HL-60 (cell line): ENCODE measurements at regions not wholly inside any gene's neighbourhood (a gene's known extent, or its start where the extent isn't known, plus 50 kb on each side); places are given as distances from the start of the nearest gene placed in this dataset.

Experiments
- DNase-seq, 2 experiments: peaks; one replicate each; pipeline ENCODE4 v3.0.0-alpha.2; 2010 to 2020; ENCODE audit warnings: low read depth in 1 of 2, low spot score in 1 of 2
- H3K27ac ChIP-seq: fragments of 250-450 bp; sonication (Bioruptor Pico); replicated peaks from 2 replicates; pipeline ENCODE4 v1.5.1; 2020; ENCODE audit warnings: mild to moderate bottlenecking, moderate library complexity
- H3K27me3 ChIP-seq: fragments of 250-450 bp; sonication (Bioruptor Pico); 2 replicates; pipeline ENCODE4 v1.5.1; 2021; ENCODE audit warnings: mild to moderate bottlenecking, moderate library complexity; ENCODE audit not compliant: insufficient read depth, poor library complexity, severe bottlenecking
- H3K4me3 ChIP-seq: replicated peaks from 2 replicates; pipeline ENCODE4 v1.5.1; 2011; ENCODE audit warnings: mild to moderate bottlenecking, control low read depth, low read length; ENCODE audit not compliant: insufficient read depth
- CTCF ChIP-seq: IDR thresholded peaks from one replicate; pipeline ENCODE4 v1.5.1; 2011; ENCODE audit warnings: low read length, control low read depth, inconsistent platforms; ENCODE audit not compliant: insufficient read depth
- GABPA ChIP-seq: IDR thresholded peaks from 2 replicates; pipeline ENCODE4 v1.6.1; 2012; ENCODE audit warnings: low read depth
- POLR2AphosphoS5 ChIP-seq: IDR thresholded peaks from 2 replicates; pipeline ENCODE4 v1.6.1; 2012; ENCODE audit warnings: low read depth
- REST ChIP-seq: IDR thresholded peaks from 2 replicates; pipeline ENCODE4 v1.6.1; 2012; ENCODE audit warnings: low read depth; ENCODE audit not compliant: insufficient replicate concordance
- SPI1 ChIP-seq: IDR thresholded peaks from 2 replicates; pipeline ENCODE4 v1.6.1; 2012; ENCODE audit warnings: low read depth, mild to moderate bottlenecking, borderline replicate concordance

- TF ChIP-seq REST = no peak
- no peak for TF ChIP-seq SPI1
- TF ChIP-seq GABPA = no peak
- no peak for TF ChIP-seq CTCF
- TF ChIP-seq POLR2AphosphoS5 = no peak
- Histone ChIP-seq H3K27me3 (no peaks in the 10 kb centered on the region), H3K4me3 (no peak overlapping the region), H3K27ac (no peak overlapping the region)
- DNase-seq = no peak
Observed at GRCh38 chr14:65802196-65802595, 389.7 kb downstream of the FUT8 start.

- no peak for DNase-seq
- Histone ChIP-seq H3K27me3 (no peaks in the 10 kb centered on the region), H3K4me3 (no peak overlapping the region), H3K27ac (no peak overlapping the region)
- TF ChIP-seq REST (no peak), SPI1 (no peak), POLR2AphosphoS5 (no peak)
Observed at GRCh38 chr14:65803885-65804284, 391.4 kb downstream of the FUT8 start.

GRCh38 chr14:65804439-65805112, 392.0 kb downstream of the FUT8 start:
- TF ChIP-seq CTCF = no peak
- no peak for TF ChIP-seq POLR2AphosphoS5
- TF ChIP-seq GABPA = no peak
- no peak for TF ChIP-seq SPI1
- TF ChIP-seq REST = no peak
- no peak overlapping the region for H3K4me3 ChIP-seq

More at GRCh38 chr14:65804439-65805112, 392.0 kb downstream of the FUT8 start:
- DNase-seq = no peak
- Histone ChIP-seq H3K27me3 (no peaks in the 10 kb centered on the region), H3K27ac (no peak overlapping the region)
